ENCODE measurements at regions not wholly inside any gene's neighbourhood (a gene's known extent, or its start where the extent isn't known, plus 50 kb on each side); places are given as distances from the start of the nearest gene placed in this dataset.

GRCh38 chr5:4837489-4838058, 302.6 kb upstream of the ADAMTS16 start:
- H3K36me3 ChIP-seq (ENCODE audit: insufficient read depth, low read length): no peaks in the 10 kb centered on the region
- H3K27ac ChIP-seq (ENCODE audit: low read depth, low read length, poor library complexity, severe bottlenecking): no peak overlapping the region
- no TSS peak for BruUV-seq (replicated peaks)
- intact Hi-C loops (cut with micrococcal nuclease; ENCODE audit: unreplicated experiment): no loop called here
- no peak overlapping the region for H3K4me2 ChIP-seq (ENCODE audit: low read length)
- no peak overlapping the region for H3K4me3 ChIP-seq (ENCODE audit: low read depth, low read length, poor library complexity, severe bottlenecking)
- no peaks in the 10 kb centered on the region for H4K20me1 ChIP-seq (ENCODE audit: insufficient read depth, low read length)
- ChIA-PET CTCF (ENCODE audit: unreplicated experiment) (no interaction called here), POLR2A (no interaction called here)
- no peaks in the 10 kb centered on the region for H3K9me3 ChIP-seq (ENCODE audit: low read length)
- DNase-seq (ENCODE audit: low spot score): no peak
- TF ChIP-seq EZH2phosphoT487 (IDR thresholded peaks at IDR 0.05; ENCODE audit: borderline replicate concordance, low read depth, low read length) (no peak), CTCF (conservative IDR thresholded peaks at IDR 0.05; ENCODE audit: low read length) (no peak)
- H3K4me1 ChIP-seq (ENCODE audit: insufficient read depth, low read length, poor library complexity, severe bottlenecking): no peaks in the 10 kb centered on the region
- H3K9me2 ChIP-seq (ENCODE audit: insufficient read depth, low read length): no peaks in the 10 kb centered on the region
- H3K79me2 ChIP-seq (ENCODE audit: insufficient read depth, low read depth, low read length): no peaks in the 10 kb centered on the region
- H2AFZ ChIP-seq (ENCODE audit: low read length): no peak overlapping the region

- DNase-seq (ENCODE audit: low spot score): no peak
- POLR2A ChIA-PET: no interaction called here
- no peaks in the 10 kb centered on the region for H4K20me1 ChIP-seq (ENCODE audit: insufficient read depth, low read length)
- no peak overlapping the region for H3K4me3 ChIP-seq (ENCODE audit: low read depth, low read length, poor library complexity, severe bottlenecking)
- H3K4me2 ChIP-seq (ENCODE audit: low read length): no peak overlapping the region
- H3K9me3 ChIP-seq (ENCODE audit: low read length): no peaks in the 10 kb centered on the region; the same call in 1 of the 2 replicates
- no peak overlapping the region for H3K27ac ChIP-seq (ENCODE audit: low read depth, low read length, poor library complexity, severe bottlenecking)
- H3K4me1 ChIP-seq (ENCODE audit: insufficient read depth, low read length, poor library complexity, severe bottlenecking): no peaks in the 10 kb centered on the region
- no peaks in the 10 kb centered on the region for H3K9me2 ChIP-seq (ENCODE audit: insufficient read depth, low read length)
- no TSS peak for BruUV-seq (replicated peaks)
- CTCF ChIA-PET (ENCODE audit: unreplicated experiment): no interaction called here
- intact Hi-C loops (cut with micrococcal nuclease; ENCODE audit: unreplicated experiment): no loop called here
- H2AFZ ChIP-seq (ENCODE audit: low read length): no peak overlapping the region
- TF ChIP-seq EZH2phosphoT487 (IDR thresholded peaks at IDR 0.05; ENCODE audit: borderline replicate concordance, low read depth, low read length) (no peak), CTCF (conservative IDR thresholded peaks at IDR 0.05; ENCODE audit: low read length) (no peak)
- H3K36me3 ChIP-seq (ENCODE audit: insufficient read depth, low read length): no peaks in the 10 kb centered on the region
- no peaks in the 10 kb centered on the region for H3K79me2 ChIP-seq (ENCODE audit: insufficient read depth, low read depth, low read length)
These were observed 294.9 kb upstream of the ADAMTS16 start for GRCh38 chr5:4845221-4845620.

GRCh38 chr5:4847766-4848165, 292.4 kb upstream of the ADAMTS16 start:
- H3K36me3 ChIP-seq (ENCODE audit: insufficient read depth, low read length): no peaks in the 10 kb centered on the region
- no peaks in the 10 kb centered on the region; the same call in 1 of the 2 replicates for H3K9me3 ChIP-seq (ENCODE audit: low read length)
- H3K4me2 ChIP-seq (ENCODE audit: low read length): no peak overlapping the region
- no peak overlapping the region for H3K27ac ChIP-seq (ENCODE audit: low read depth, low read length, poor library complexity, severe bottlenecking)
- no TSS peak for BruUV-seq (replicated peaks)
- no peaks in the 10 kb centered on the region for H3K79me2 ChIP-seq (ENCODE audit: insufficient read depth, low read depth, low read length)
- intact Hi-C loops (cut with micrococcal nuclease; ENCODE audit: unreplicated experiment): no loop called here
- ChIA-PET POLR2A (no interaction called here), CTCF (ENCODE audit: unreplicated experiment) (no interaction called here)
- TF ChIP-seq CTCF (conservative IDR thresholded peaks at IDR 0.05; ENCODE audit: low read length) (no peak), EZH2phosphoT487 (IDR thresholded peaks at IDR 0.05; ENCODE audit: borderline replicate concordance, low read depth, low read length) (no peak)
- no peak overlapping the region for H3K4me3 ChIP-seq (ENCODE audit: low read depth, low read length, poor library complexity, severe bottlenecking)
- DNase-seq (ENCODE audit: low spot score): no peak
- H3K9me2 ChIP-seq (ENCODE audit: insufficient read depth, low read length): no peaks in the 10 kb centered on the region
- H2AFZ ChIP-seq (ENCODE audit: low read length): no peak overlapping the region
- H4K20me1 ChIP-seq (ENCODE audit: insufficient read depth, low read length): no peaks in the 10 kb centered on the region
- H3K4me1 ChIP-seq (ENCODE audit: insufficient read depth, low read length, poor library complexity, severe bottlenecking): no peaks in the 10 kb centered on the region

All from OCI-LY7 (cell line).